IMR-90 (cell line): ENCODE measurements at regions not wholly inside any gene's neighbourhood (a gene's known extent, or its start where the extent isn't known, plus 50 kb on each side); places are given as distances from the start of the nearest gene placed in this dataset.

Experiments
- ATAC-seq: fragments of 200-7000 bp; cut with Tn5 transposase; 2 replicates; pipeline ENCODE4 v1.9.1; 2020; ENCODE audit warnings: low read depth, mild to moderate bottlenecking, moderate library complexity
- BruUV-seq: library from RNA; stranded (reverse); fragments of 400-500 nt; replicated peaks from 2 replicates; lab custom pipeline; 2021; lab: Mats Ljungman, UMichigan
- CTCF ChIA-PET: fragments of 300-600 bp; formaldehyde crosslinking; extraction: SDS; loops from one replicate; lab custom pipeline; 2021; ENCODE audit warnings: antibody characterized with exemption; lab: Yijun Ruan, JAX
- POLR2A ChIA-PET: fragments of 300-600 bp; sonication (Branson Sonifier 250); formaldehyde crosslinking; loops from one replicate; lab custom pipeline; 2022; ENCODE audit warnings: antibody characterized with exemption; ENCODE audit not compliant: unreplicated experiment; lab: Charles Lee
- DNase-seq: peaks from one replicate; pipeline ENCODE4 v3.0.0; 2013
- H2AFZ ChIP-seq: replicated peaks from 2 replicates; pipeline ENCODE3; 2013; ENCODE audit warnings: low read length, mild to moderate bottlenecking; ENCODE audit not compliant: poor library complexity
- H2AK5ac ChIP-seq: 2 replicates; pipeline ENCODE4 v1.6.1; 2013; ENCODE audit warnings: low read depth, low read length, inconsistent platforms
- H2AK9ac ChIP-seq: replicated peaks from 2 replicates; pipeline ENCODE3; 2013; ENCODE audit warnings: mild to moderate bottlenecking, low read depth, low read length, moderate library complexity; ENCODE audit not compliant: poor library complexity
- H2BK120ac ChIP-seq: 2 replicates; pipeline ENCODE4 v1.6.1; 2013; ENCODE audit warnings: low read depth, low read length, inconsistent platforms
- H2BK15ac ChIP-seq: 3 replicates; pipeline ENCODE4 v1.6.1; 2013; ENCODE audit warnings: low read depth, low read length, inconsistent platforms
- H2BK20ac ChIP-seq: 2 replicates; pipeline ENCODE4 v1.6.1; 2013; ENCODE audit warnings: low read depth, mild to moderate bottlenecking, inconsistent platforms, low read length, moderate library complexity
- H2BK5ac ChIP-seq: 2 replicates; pipeline ENCODE4 v1.6.1; 2013; ENCODE audit warnings: mild to moderate bottlenecking, low read depth, low read length, inconsistent platforms; ENCODE audit not compliant: poor library complexity, severe bottlenecking
- H3K14ac ChIP-seq: replicated peaks from 2 replicates; pipeline ENCODE4 v1.6.1; 2013; ENCODE audit warnings: low read depth, low read length, inconsistent platforms
- H3K18ac ChIP-seq: 2 replicates; pipeline ENCODE4 v1.6.1; 2013; ENCODE audit warnings: low read depth, low read length, control low read depth
- H3K23ac ChIP-seq: 2 replicates; pipeline ENCODE4 v1.6.1; 2013; ENCODE audit warnings: low read depth, low read length, inconsistent platforms
- H3K27ac ChIP-seq: 2 replicates; pipeline ENCODE4 v1.5.1; 2013; ENCODE audit warnings: mild to moderate bottlenecking, control low read depth, low read length; ENCODE audit not compliant: insufficient read depth
- H3K27me3 ChIP-seq: 2 replicates; pipeline ENCODE4 v1.6.1; 2013; ENCODE audit warnings: low read length; ENCODE audit not compliant: control insufficient read depth, insufficient read depth
- H3K36me3 ChIP-seq: 2 replicates; pipeline ENCODE4 v1.6.1; 2013; ENCODE audit warnings: low read length, mixed read lengths; ENCODE audit not compliant: control insufficient read depth, insufficient read depth
- H3K4ac ChIP-seq: 2 replicates; pipeline ENCODE4 v1.6.1; 2013; ENCODE audit warnings: low read depth, low read length, inconsistent platforms
- H3K4me1 ChIP-seq: 2 replicates; pipeline ENCODE4 v1.6.1; 2013; ENCODE audit warnings: low read length, mixed read lengths; ENCODE audit not compliant: control insufficient read depth, insufficient read depth
- H3K4me2 ChIP-seq: 2 replicates; pipeline ENCODE4 v1.6.1; 2013; ENCODE audit warnings: low read depth, mild to moderate bottlenecking, control low read depth, low read length, moderate library complexity
- H3K4me3 ChIP-seq: 2 replicates; pipeline ENCODE4 v1.5.1; 2013; ENCODE audit warnings: low read depth, mild to moderate bottlenecking, control low read depth, low read length, moderate library complexity; ENCODE audit not compliant: insufficient read depth
- H3K56ac ChIP-seq: 2 replicates; pipeline ENCODE4 v1.6.1; 2013; ENCODE audit warnings: low read length, inconsistent platforms; ENCODE audit not compliant: insufficient read depth; ENCODE audit errors: extremely low read depth
- H3K79me1 ChIP-seq, 2 experiments: 2 replicates each; pipeline ENCODE4 v1.6.1; 2013; ENCODE audit warnings: low read length in 2 of 2, inconsistent platforms in 1 of 2, low read depth in 1 of 2
- H3K9ac ChIP-seq: 2 replicates; pipeline ENCODE4 v1.6.1; 2013; ENCODE audit warnings: low read depth, low read length, control low read depth
- H3K9me1 ChIP-seq: 2 replicates; pipeline ENCODE4 v1.6.1; 2013; ENCODE audit warnings: low read length, inconsistent platforms; ENCODE audit not compliant: insufficient read depth
- H3K9me3 ChIP-seq: 2 replicates; pipeline ENCODE4 v1.6.1; 2013; ENCODE audit warnings: low read length; ENCODE audit not compliant: control insufficient read depth, insufficient read depth
- H4K20me1 ChIP-seq: 2 replicates; pipeline ENCODE4 v1.6.1; 2013; ENCODE audit warnings: low read length, inconsistent platforms; ENCODE audit not compliant: insufficient read depth
- H4K5ac ChIP-seq: 2 replicates; pipeline ENCODE4 v1.6.1; 2013; ENCODE audit warnings: mild to moderate bottlenecking, low read depth, low read length, control low read depth
- H4K8ac ChIP-seq, 2 experiments: 2 replicates each; pipeline ENCODE4 v1.6.1; 2013; ENCODE audit warnings: low read depth in 2 of 2, low read length in 2 of 2, control low read depth in 1 of 2, inconsistent platforms in 1 of 2
- H4K91ac ChIP-seq: 2 replicates; pipeline ENCODE4 v1.6.1; 2013; ENCODE audit warnings: low read depth, low read length, inconsistent platforms; ENCODE audit not compliant: insufficient read depth
- BHLHE40 ChIP-seq: fragments of 150-350 bp; IDR thresholded peaks from 2 replicates; pipeline ENCODE4 v1.6.1; 2016; ENCODE audit warnings: mild to moderate bottlenecking, low read depth, low read length
- CHD1 ChIP-seq: IDR thresholded peaks from 2 replicates; pipeline ENCODE4 v1.6.1; 2012; ENCODE audit warnings: low read depth, low read length, improper control_type of control experiment
- FOS ChIP-seq: fragments of 150-350 bp; IDR thresholded peaks from 2 replicates; pipeline ENCODE4 v1.6.1; 2016; ENCODE audit warnings: low read depth, low read length
- MAFK ChIP-seq: IDR thresholded peaks from 2 replicates; pipeline ENCODE4 v1.6.1; 2012; ENCODE audit warnings: low read depth, low read length, improper control_type of control experiment
- MAZ ChIP-seq: IDR thresholded peaks from 2 replicates; pipeline ENCODE4 v1.6.1; 2012; ENCODE audit warnings: low read depth, mild to moderate bottlenecking, low read length, improper control_type of control experiment, moderate library complexity, borderline replicate concordance
- MXI1 ChIP-seq: IDR thresholded peaks from 2 replicates; pipeline ENCODE4 v1.6.1; 2012; ENCODE audit warnings: low read depth, mild to moderate bottlenecking, low read length, moderate library complexity, borderline replicate concordance
- NFE2L2 ChIP-seq: fragments of 150-350 bp; IDR thresholded peaks from 2 replicates; pipeline ENCODE4 v1.6.1; 2016; ENCODE audit warnings: low read depth, mild to moderate bottlenecking, low read length
- POLR2A ChIP-seq: IDR thresholded peaks from 2 replicates; pipeline ENCODE4 v1.6.1; 2012; ENCODE audit warnings: mild to moderate bottlenecking, low read depth, low read length
- RAD21 ChIP-seq: IDR thresholded peaks from 2 replicates; pipeline ENCODE4 v1.6.1; 2012; ENCODE audit warnings: low read length, improper control_type of control experiment
- RCOR1 ChIP-seq: IDR thresholded peaks from 2 replicates; pipeline ENCODE4 v1.6.1; 2012; ENCODE audit warnings: mild to moderate bottlenecking, low read length, improper control_type of control experiment; ENCODE audit not compliant: insufficient replicate concordance
- RFX5 ChIP-seq: IDR thresholded peaks from 2 replicates; pipeline ENCODE4 v1.8.0; 2012; ENCODE audit warnings: low read depth, mild to moderate bottlenecking, low read length, moderate library complexity
- WGBS, 2 experiments: methylation state at CpG; one replicate each; pipeline versions ENCODE4 v1.1.5 to v1.1.7; 2013; ENCODE audit warnings: missing lambda C conversion rate in 2 of 2; ENCODE audit not compliant: insufficient read length in 1 of 2; ENCODE audit errors: extremely low coverage in 2 of 2; 5-methylcytosine and 5-hydroxymethylcytosine counted together
- dilution Hi-C: fragments of 300-500 bp; cut with HindIII; formaldehyde crosslinking; loops from one replicate; pipeline ENCODE4 v1.14.3; 2018; ENCODE audit warnings: low sequenced_read_pairs; ENCODE audit not compliant: unreplicated experiment
- in situ Hi-C: fragments of 300-500 bp; cut with MboI; formaldehyde crosslinking; loops from 3 replicates; pipeline ENCODE4 v1.14.3; 2019; ENCODE audit warnings: low sequenced_read_pairs, inconsistent platforms, mixed read lengths
- intact Hi-C: fragments of 100-400 bp; cut with micrococcal nuclease; formaldehyde crosslinking; loops from 2 replicates; pipeline ENCODE4 v1.10.0; 2022
- TF ChIP-seq, protein P1 (sequence below): fragments of 150-350 bp; IDR thresholded peaks from 2 replicates; pipeline ENCODE4 v1.6.1; 2017; ENCODE audit warnings: mild to moderate bottlenecking, antibody characterized with exemption, low read length, low read depth
- TF ChIP-seq, protein P2 (sequence below): fragments of 150-350 bp; IDR thresholded peaks from 2 replicates; pipeline ENCODE4 v1.6.1; 2016; ENCODE audit warnings: low read depth, mild to moderate bottlenecking, low read length, moderate library complexity, borderline replicate concordance
- TF ChIP-seq, protein P3 (sequence below): conservative IDR thresholded peaks from 2 replicates; pipeline ENCODE4 v1.5.1; 2012; ENCODE audit warnings: mild to moderate bottlenecking, low read depth, low read length, improper control_type of control experiment

DNA sequence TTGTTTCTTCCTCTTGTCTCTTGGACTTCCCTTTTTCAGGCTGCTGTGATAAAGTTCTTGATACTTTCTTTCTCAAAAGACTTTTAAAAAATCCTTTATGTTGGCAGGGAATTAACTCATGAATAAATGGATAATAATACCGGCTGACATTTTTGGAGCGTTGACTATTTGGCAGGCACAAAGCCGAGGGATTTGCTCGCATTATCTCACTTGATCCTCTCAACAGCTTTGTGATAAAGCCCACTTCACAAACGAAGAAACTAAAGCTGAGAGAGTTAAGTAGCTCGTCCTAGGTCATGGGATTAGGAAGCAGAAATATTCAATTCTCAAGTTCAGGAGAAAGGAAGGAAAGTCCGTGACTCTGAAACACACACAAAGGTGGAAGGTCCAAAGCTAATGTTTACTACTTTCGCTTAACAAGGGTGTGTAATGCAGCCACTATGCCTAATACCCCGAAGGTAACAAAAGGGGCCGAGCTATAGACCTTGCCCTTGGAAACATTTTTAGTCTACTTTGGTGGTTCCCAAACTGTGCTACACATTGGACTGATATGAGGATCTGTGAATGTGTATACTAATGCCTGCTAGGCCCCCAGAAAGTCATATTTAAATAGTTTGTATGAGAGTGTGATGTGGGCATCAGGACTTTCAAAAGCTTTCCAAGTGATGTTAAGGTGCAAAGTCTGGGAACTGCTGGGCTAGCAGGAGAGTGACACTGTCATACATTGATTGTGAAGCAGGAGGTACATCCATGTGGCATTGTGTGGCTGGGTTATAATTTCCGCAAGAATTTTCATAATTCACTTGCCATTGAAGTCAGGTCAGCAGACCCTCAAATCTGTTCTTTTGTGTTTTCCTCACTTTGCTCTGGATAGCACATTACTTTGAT lies 508.4 kb downstream of the PLCL1 start:
- no peak overlapping the region for H3K27ac ChIP-seq
- H3K9me3 ChIP-seq = no peaks in the 10 kb centered on the region
- no peaks in the 10 kb centered on the region for H4K20me1 ChIP-seq
- H2AK9ac ChIP-seq = no peak overlapping the region
- H2AK5ac ChIP-seq = no peak overlapping the region
- H3K23ac ChIP-seq = no peak overlapping the region
- no TSS peak for BruUV-seq
- H3K14ac ChIP-seq = no peak overlapping the region
- no peak overlapping the region for H3K9ac ChIP-seq
- H3K4ac ChIP-seq = no peak overlapping the region
- ChIA-PET CTCF (interaction anchor here (1.0 to 2.9 kb wide), 4 partner anchors 16 to 1428 kb away, joined by 3 to 30 read pairs (median 4); no protein-coding TSS in a partner anchor), POLR2A (interaction anchor here (0.6 kb wide), 1 partner anchor 466 kb away, joined by 3 read pairs; no protein-coding TSS in a partner anchor)
- in situ Hi-C loops (loop anchor here (10.0 to 25.0 kb wide), 2 partner anchors 1172 to 1424 kb away; no protein-coding TSS in a partner anchor), dilution Hi-C loops (no loop called here), intact Hi-C loops (loop anchor here (5.0 to 10.0 kb wide), 2 partner anchors 712 to 1549 kb away; no protein-coding TSS in a partner anchor)
- no peak overlapping the region for H2AFZ ChIP-seq
- H3K9me1 ChIP-seq = no peaks in the 10 kb centered on the region
- H3K79me1 ChIP-seq = no peaks in the 10 kb centered on the region
- no peak for ATAC-seq
- no peaks in the 10 kb centered on the region; the same call in 1 of the 2 replicates for H3K27me3 ChIP-seq
- H3K4me1 ChIP-seq = no peaks in the 10 kb centered on the region
- no peak overlapping the region for H3K56ac ChIP-seq
- no peak overlapping the region for H2BK15ac ChIP-seq
- H2BK120ac ChIP-seq = no peak overlapping the region
- H3K18ac ChIP-seq = no peak overlapping the region
- no peak overlapping the region for H3K4me3 ChIP-seq
- H4K5ac ChIP-seq = no peak overlapping the region
- DNase-seq = no peak
- no peak overlapping the region for H4K91ac ChIP-seq
- WGBS, 2 experiments = no CpG with 5 or more reads among the region's 11 CpGs
- H3K36me3 ChIP-seq = no peaks in the 10 kb centered on the region
- no peak overlapping the region for H2BK20ac ChIP-seq
- no peak overlapping the region for H2BK5ac ChIP-seq
- no peak overlapping the region for H3K4me2 ChIP-seq
- no peak overlapping the region for H4K8ac ChIP-seq
- TF ChIP-seq RAD21 (no peak), MAFK (no peak), RFX5 (no peak), BHLHE40 (no peak), MXI1 (no peak), POLR2A (no peak), NFE2L2 (no peak), MAZ (no peak), RCOR1 (no peak), CHD1 (no peak), FOS (no peak)
- TF ChIP-seq, protein P1, sequence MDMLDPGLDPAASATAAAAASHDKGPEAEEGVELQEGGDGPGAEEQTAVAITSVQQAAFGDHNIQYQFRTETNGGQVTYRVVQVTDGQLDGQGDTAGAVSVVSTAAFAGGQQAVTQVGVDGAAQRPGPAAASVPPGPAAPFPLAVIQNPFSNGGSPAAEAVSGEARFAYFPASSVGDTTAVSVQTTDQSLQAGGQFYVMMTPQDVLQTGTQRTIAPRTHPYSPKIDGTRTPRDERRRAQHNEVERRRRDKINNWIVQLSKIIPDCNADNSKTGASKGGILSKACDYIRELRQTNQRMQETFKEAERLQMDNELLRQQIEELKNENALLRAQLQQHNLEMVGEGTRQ = no peak
- TF ChIP-seq, protein P2, sequence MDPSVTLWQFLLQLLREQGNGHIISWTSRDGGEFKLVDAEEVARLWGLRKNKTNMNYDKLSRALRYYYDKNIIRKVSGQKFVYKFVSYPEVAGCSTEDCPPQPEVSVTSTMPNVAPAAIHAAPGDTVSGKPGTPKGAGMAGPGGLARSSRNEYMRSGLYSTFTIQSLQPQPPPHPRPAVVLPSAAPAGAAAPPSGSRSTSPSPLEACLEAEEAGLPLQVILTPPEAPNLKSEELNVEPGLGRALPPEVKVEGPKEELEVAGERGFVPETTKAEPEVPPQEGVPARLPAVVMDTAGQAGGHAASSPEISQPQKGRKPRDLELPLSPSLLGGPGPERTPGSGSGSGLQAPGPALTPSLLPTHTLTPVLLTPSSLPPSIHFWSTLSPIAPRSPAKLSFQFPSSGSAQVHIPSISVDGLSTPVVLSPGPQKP = no peak
- TF ChIP-seq, protein P3, sequence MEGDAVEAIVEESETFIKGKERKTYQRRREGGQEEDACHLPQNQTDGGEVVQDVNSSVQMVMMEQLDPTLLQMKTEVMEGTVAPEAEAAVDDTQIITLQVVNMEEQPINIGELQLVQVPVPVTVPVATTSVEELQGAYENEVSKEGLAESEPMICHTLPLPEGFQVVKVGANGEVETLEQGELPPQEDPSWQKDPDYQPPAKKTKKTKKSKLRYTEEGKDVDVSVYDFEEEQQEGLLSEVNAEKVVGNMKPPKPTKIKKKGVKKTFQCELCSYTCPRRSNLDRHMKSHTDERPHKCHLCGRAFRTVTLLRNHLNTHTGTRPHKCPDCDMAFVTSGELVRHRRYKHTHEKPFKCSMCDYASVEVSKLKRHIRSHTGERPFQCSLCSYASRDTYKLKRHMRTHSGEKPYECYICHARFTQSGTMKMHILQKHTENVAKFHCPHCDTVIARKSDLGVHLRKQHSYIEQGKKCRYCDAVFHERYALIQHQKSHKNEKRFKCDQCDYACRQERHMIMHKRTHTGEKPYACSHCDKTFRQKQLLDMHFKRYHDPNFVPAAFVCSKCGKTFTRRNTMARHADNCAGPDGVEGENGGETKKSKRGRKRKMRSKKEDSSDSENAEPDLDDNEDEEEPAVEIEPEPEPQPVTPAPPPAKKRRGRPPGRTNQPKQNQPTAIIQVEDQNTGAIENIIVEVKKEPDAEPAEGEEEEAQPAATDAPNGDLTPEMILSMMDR = no peak
